ENCODE measurements at regions not wholly inside any gene's neighbourhood (a gene's known extent, or its start where the extent isn't known, plus 50 kb on each side); places are given as distances from the start of the nearest gene placed in this dataset.

GRCh38 chr10:30709700-30710358 is 80.3 kb upstream of the LYZL2 start:
- TF ChIP-seq, protein P1, sequence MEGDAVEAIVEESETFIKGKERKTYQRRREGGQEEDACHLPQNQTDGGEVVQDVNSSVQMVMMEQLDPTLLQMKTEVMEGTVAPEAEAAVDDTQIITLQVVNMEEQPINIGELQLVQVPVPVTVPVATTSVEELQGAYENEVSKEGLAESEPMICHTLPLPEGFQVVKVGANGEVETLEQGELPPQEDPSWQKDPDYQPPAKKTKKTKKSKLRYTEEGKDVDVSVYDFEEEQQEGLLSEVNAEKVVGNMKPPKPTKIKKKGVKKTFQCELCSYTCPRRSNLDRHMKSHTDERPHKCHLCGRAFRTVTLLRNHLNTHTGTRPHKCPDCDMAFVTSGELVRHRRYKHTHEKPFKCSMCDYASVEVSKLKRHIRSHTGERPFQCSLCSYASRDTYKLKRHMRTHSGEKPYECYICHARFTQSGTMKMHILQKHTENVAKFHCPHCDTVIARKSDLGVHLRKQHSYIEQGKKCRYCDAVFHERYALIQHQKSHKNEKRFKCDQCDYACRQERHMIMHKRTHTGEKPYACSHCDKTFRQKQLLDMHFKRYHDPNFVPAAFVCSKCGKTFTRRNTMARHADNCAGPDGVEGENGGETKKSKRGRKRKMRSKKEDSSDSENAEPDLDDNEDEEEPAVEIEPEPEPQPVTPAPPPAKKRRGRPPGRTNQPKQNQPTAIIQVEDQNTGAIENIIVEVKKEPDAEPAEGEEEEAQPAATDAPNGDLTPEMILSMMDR (IDR thresholded peaks at IDR 0.05; ENCODE audit: poor library complexity, severe bottlenecking), result no peak
- no peak for TF ChIP-seq POLR2AphosphoS5 (IDR thresholded peaks at IDR 0.05)
- no peak for TF ChIP-seq MXI1 (conservative IDR thresholded peaks at IDR 0.05; ENCODE audit: poor library complexity, severe bottlenecking)
